Aorta (tissue), 5 donors: ENCODE measurements at regions not wholly inside any gene's neighbourhood (a gene's known extent, or its start where the extent isn't known, plus 50 kb on each side); places are given as distances from the start of the nearest gene placed in this dataset.

Experiments
- ATAC-seq: fragments of 200-7000 bp; cut with Tn5 transposase; one replicate; pipeline ENCODE4 v1.9.1; 2022; ENCODE audit warnings: moderate library complexity; ENCODE audit not compliant: low FRiP score
- DNase-seq, 2 donors: peaks; one replicate each; pipeline ENCODE4 v3.0.0-alpha.2; 2020
- H3K27ac ChIP-seq, 2 donors: one replicate each; pipeline ENCODE4 v1.5.1; 2013; ENCODE audit warnings: low read length in 2 of 2, mild to moderate bottlenecking in 2 of 2, moderate library complexity in 2 of 2, control low read depth in 1 of 2, inconsistent platforms in 1 of 2, low read depth in 1 of 2
- H3K27me3 ChIP-seq, 2 donors: one replicate each; pipeline ENCODE4 v1.6.1; 2013; ENCODE audit warnings: control low read depth in 1 of 2, low read length in 1 of 2, mild to moderate bottlenecking in 1 of 2, moderate library complexity in 1 of 2; ENCODE audit not compliant: insufficient read depth in 2 of 2, control insufficient read depth in 1 of 2
- H3K36me3 ChIP-seq, 2 donors: one replicate each; pipeline ENCODE4 v1.6.1; 2013; ENCODE audit warnings: control low read depth in 1 of 2, low read length in 1 of 2, mild to moderate bottlenecking in 1 of 2; ENCODE audit not compliant: insufficient read depth in 2 of 2, control insufficient read depth in 1 of 2
- H3K4me1 ChIP-seq, 2 donors: one replicate each; pipeline ENCODE4 v1.6.1; 2013; ENCODE audit warnings: low read length in 2 of 2, control low read depth in 1 of 2, mild to moderate bottlenecking in 1 of 2, moderate library complexity in 1 of 2; ENCODE audit not compliant: insufficient read depth in 2 of 2, control insufficient read depth in 1 of 2
- H3K4me3 ChIP-seq, 2 donors: one replicate each; pipeline ENCODE4 v1.5.1; 2013; ENCODE audit warnings: low read length in 2 of 2, control low read depth in 1 of 2, mild to moderate bottlenecking in 1 of 2
- H3K9me3 ChIP-seq: one replicate; pipeline ENCODE4 v1.6.1; 2013; ENCODE audit warnings: mild to moderate bottlenecking, low read length; ENCODE audit not compliant: control insufficient read depth
- WGBS, 2 donors: extraction: QIAGEN DNeasy Blood & Tissue Kit; methylation state at CpG; one replicate each; pipeline ENCODE4 v1.1.7; 2013; 5-methylcytosine and 5-hydroxymethylcytosine counted together
- intact Hi-C, 2 donors: fragments of 100-400 bp; cut with DNase I; formaldehyde crosslinking; loops; one replicate each; pipeline versions ENCODE4 v1.14.2 to v1.15.0; 2022
- donor health status: healthy with polysubstance abuse.
- donor health status: Bipolar disorder and iron deficiency.
- donor health status: DM: no; HTN: no; CAD: no.
- donor health status: DM: no; HTN: no; CAD: no.
- donor health status: DM: yes; HTN: yes; CAD: no.

DNA sequence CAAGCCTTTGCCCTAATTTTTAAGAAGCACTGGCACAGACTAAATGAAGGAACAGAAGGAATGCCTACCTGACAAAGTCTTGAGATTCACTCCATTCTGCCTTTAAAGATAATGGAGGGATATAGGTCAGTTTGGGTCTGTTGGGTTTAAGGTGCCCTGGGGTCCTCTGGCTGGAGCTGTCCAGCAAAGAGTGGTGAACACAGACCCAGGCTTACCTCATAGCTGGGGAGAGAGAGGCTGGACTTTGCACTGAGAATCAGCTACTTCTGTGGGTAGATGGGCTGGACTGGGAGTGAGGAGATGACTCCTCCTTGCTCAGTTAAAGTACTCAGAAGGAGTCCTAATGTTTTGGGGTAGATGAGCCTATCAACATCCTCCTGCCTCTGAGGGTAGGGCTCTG lies 64.4 kb upstream of the CXCR4 start:
- H3K4me1 ChIP-seq: no peaks in the 10 kb centered on the region
- DNase-seq (no peak), ATAC-seq (no peak)
- no peak overlapping the region for H3K4me3 ChIP-seq
- no peaks in the 10 kb centered on the region for H3K36me3 ChIP-seq
- H3K27ac ChIP-seq: no peak overlapping the region
- H3K9me3 ChIP-seq: peaks cover 4% of the 10 kb centered on the region
- no peaks in the 10 kb centered on the region for H3K27me3 ChIP-seq
- intact Hi-C loops: no loop called here

DNA sequence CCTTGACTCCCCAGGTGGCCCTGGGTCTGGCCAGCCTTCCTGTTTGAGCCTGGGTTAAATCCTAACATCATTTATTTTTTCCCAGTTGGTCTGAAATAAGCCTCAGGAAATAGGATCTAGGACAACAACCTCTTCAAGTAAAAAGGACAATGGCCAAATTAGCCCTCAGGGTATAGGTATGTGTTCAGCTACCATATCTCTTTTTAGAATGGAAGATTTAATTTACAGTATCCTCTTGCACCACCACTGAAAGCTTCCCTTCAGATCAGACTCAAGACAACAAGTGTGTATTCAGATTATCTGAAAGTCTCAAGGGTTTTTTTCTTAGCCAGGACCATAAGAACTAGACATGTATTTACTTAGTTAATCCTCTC lies 61.6 kb upstream of the CXCR4 start:
- no peaks in the 10 kb centered on the region for H3K36me3 ChIP-seq
- ATAC-seq (no peak), DNase-seq (no peak)
- intact Hi-C loops: no loop called here
- H3K4me1 ChIP-seq: no peaks in the 10 kb centered on the region
- H3K27me3 ChIP-seq: no peaks in the 10 kb centered on the region
- H3K27ac ChIP-seq: no peak overlapping the region
- no peak overlapping the region for H3K4me3 ChIP-seq
- H3K9me3 ChIP-seq: peaks cover 3% of the 10 kb centered on the region

DNA sequence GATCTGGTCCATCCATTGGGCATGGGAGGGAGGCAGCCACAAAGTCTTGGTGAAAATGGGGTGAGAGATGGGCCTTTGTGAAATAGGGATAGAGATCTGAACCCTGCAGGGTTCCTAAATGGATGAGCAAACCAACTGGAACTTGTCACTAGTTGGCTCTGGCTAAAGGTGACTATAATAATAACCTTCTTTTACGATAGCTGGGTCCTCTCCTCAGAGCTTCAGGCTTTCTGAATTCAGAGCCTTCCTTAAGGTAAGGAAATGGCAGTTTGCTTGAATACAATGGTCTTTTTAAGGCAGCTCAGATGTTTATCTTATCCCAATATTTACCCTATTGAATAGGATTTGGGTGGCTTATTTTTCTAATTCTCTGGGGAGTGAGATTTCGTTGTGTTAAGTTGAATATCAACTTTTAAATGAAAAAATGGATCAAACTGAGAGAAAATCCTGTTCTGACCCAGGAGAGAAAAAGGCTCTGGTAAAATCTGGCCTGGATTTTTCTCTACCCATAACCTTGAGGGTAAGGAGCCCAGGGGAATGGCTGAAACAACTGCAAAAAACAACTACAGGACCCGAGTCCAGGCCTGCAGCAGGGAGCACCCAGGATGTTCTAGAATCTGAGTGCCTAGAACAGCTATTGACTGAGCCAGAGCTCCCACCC lies 61.1 kb upstream of the CXCR4 start:
- Histone ChIP-seq H3K27me3 (no peaks in the 10 kb centered on the region), H3K9me3 (peaks cover 3% of the 10 kb centered on the region), H3K36me3 (no peaks in the 10 kb centered on the region), H3K4me1 (no peaks in the 10 kb centered on the region), H3K4me3 (no peak overlapping the region), H3K27ac (no peak overlapping the region)
- WGBS, 2 donors: 43 to 49% methylated on average over 3 of the region's 3 CpGs
- intact Hi-C loops: no loop called here
- ATAC-seq (no peak), DNase-seq (no peak)

DNA sequence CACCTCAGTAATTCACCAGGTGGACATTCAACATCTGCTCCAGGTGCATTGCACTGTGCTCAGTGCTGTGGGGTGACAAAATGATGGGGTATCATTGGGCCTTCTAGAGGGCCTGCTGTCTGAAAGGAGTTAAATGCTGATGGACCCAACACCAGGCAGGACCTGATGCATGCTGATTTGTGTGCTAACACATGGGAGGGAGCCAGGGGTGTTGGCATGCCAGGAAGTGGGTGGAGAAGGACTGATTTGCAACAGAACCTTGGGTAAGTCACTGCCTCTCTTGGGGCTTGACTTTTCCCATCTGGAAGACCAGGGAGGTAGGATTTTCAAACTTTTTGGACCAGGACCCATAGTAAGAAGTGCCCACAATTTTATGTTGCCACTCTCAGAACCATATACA lies 57.9 kb upstream of the CXCR4 start:
- Histone ChIP-seq H3K27ac (no peak overlapping the region), H3K4me1 (no peaks in the 10 kb centered on the region), H3K9me3 (peaks cover 1% of the 10 kb centered on the region), H3K27me3 (peaks cover 0 to 2% of the 10 kb centered on the region in 2 donors), H3K36me3 (no peaks in the 10 kb centered on the region), H3K4me3 (no peak overlapping the region)
- ATAC-seq (no peak), DNase-seq (no peak)
- intact Hi-C loops: no loop called here

DNA sequence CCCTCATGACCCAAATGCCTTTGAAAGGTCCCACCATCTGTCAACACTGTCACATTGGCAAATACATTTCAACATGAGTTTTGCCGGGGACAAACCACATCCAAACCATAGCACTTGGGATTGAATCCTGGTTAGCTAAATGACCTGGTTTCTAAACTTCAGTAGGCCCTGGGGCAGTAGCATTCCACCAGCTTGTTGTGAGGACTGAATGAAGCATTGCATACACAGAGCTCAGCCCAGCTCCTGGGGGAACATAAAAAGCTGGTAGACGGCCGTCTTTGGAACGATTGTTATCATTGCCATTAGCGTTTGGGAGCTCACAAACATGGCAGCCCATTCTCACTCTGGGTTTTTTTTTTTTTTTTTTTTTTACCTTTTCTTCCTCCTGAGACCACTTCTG lies 57.5 kb upstream of the CXCR4 start:
- intact Hi-C loops: no loop called here
- WGBS, 2 donors: 52 to 60% methylated on average over 5 of the region's 5 CpGs
- no peak for DNase-seq
- peaks cover 1% of the 10 kb centered on the region for H3K9me3 ChIP-seq
- peaks cover 0 to 2% of the 10 kb centered on the region in 2 donors for H3K27me3 ChIP-seq
- no peaks in the 10 kb centered on the region for H3K4me1 ChIP-seq
- no peaks in the 10 kb centered on the region for H3K36me3 ChIP-seq
- no peak overlapping the region for H3K4me3 ChIP-seq
- no peak for ATAC-seq
- no peak overlapping the region for H3K27ac ChIP-seq

DNA sequence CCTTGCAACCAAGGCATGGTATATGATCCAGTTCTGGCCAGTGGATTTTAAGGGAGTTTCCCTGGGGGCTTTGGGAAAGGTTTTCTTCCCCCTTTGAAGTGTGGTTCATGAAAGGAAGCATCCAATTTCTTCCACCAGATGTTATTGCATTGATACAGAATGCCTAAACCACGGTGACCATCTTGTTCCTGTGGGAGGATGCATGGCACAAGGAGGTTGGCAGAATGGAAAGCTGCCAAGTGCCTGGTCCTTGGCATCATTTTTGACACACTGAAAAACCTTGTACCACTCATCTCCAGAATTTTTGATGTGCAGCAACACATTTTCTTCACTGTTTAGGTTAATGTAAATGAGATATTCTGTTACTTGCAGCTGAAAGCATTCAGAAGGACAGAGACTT lies 55.2 kb upstream of the CXCR4 start:
- DNase-seq: no peak
- no peak for ATAC-seq
- 64 to 73% methylated on average over 1 of the region's 1 CpG for WGBS, 2 donors
- Histone ChIP-seq H3K4me1 (no peaks in the 10 kb centered on the region), H3K4me3 (no peak overlapping the region), H3K27ac (no peak overlapping the region), H3K36me3 (no peaks in the 10 kb centered on the region), H3K9me3 (no peaks in the 10 kb centered on the region), H3K27me3 (peaks cover 0 to 5% of the 10 kb centered on the region in 2 donors)
- intact Hi-C loops: no loop called here

DNA sequence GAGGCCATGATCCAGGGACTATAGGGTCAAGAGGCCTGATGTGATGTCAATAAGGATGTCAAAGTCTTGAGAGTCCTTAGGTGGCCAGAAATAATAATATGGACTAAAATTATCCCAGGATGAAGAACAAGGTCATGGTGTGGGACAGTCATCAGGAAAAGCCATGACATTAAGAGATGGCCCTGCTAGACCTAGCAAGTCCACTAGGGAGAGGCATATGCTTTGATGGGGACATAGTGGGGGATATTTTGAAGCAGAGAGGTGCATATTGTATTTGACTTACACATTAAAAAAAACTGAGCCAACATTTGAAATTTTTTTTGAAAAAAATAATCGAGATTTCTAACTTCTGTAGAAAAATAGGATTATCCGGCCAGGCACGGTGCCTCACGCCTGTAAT lies 53.3 kb upstream of the CXCR4 start:
- H3K27me3 ChIP-seq: peaks cover 0 to 9% of the 10 kb centered on the region in 2 donors
- H3K4me3 ChIP-seq: no peak overlapping the region
- no peaks in the 10 kb centered on the region for H3K4me1 ChIP-seq
- 89 to 91% methylated on average over 4 of the region's 4 CpGs for WGBS, 2 donors
- intact Hi-C loops: no loop called here
- DNase-seq (no peak), ATAC-seq (no peak)
- H3K9me3 ChIP-seq: no peaks in the 10 kb centered on the region
- no peak overlapping the region for H3K27ac ChIP-seq
- no peaks in the 10 kb centered on the region for H3K36me3 ChIP-seq

DNA sequence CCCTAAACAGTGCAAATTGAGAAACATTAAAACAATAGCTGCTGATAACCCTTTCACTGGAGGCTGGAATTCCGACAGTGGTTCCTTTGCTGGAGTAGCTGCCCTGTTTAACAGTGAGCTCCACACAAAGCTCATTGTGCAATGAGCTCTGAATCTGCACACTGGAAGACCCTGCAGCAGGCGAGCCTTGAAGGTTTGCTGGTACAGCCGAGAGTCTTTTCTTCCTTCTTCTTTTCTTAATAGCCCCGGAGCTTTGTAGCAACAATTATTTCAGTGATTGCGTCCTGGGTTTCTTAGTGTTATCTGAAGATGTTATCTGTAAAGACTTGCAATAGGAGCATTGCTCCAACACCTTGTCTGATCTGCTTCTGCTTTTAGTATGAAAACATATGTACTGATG lies 50.8 kb upstream of the CXCR4 start:
- H3K27ac ChIP-seq: no peak overlapping the region
- 47 to 50% methylated on average over 5 of the region's 5 CpGs for WGBS, 2 donors
- no peak for DNase-seq
- H3K36me3 ChIP-seq: no peaks in the 10 kb centered on the region
- no peaks in the 10 kb centered on the region for H3K4me1 ChIP-seq
- ATAC-seq: no peak
- H3K9me3 ChIP-seq: no peaks in the 10 kb centered on the region
- H3K4me3 ChIP-seq: no peak overlapping the region
- peaks cover 0 to 9% of the 10 kb centered on the region in 2 donors for H3K27me3 ChIP-seq
- intact Hi-C loops: no loop called here

DNA sequence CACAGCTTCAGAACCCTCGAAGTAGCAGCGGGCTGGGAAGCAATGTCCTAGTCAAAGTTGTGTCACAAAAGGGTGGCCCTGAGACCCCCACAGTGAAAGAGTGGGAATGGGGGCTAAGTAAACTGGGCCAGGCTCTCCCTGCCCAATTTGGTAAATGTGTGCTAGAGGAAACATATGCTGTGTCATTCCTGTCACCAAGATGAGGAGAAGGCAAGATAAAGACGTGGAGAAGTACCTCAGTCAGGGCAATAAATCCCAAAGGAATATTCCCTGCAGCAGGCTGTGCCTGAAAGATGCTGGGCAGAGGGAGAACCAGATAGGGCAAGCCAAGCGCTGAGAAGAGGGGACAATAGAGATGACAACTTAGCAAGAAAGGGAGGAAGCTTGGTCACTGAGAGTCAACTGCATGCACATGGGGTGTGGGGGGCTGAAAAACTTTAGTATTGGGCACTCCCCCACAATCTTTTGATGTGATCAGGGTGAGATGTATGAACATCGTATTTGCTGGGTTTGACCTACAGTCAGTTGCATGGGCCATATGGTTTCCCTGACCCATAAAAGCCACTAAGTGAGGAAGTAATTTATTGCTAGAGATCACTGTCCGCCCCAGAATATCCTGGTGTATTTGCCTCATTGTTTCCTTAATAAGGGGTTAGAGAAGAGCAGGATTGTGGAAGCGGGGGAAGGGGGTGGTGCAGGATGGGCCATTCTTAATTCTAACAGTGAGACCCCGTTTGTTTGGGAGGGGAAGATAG lies 49.9 kb upstream of the CXCR4 start:
- WGBS, 2 donors: 19 to 32% methylated on average over 8 of the region's 8 CpGs
- Histone ChIP-seq H3K4me3 (no peak overlapping the region), H3K36me3 (no peaks in the 10 kb centered on the region), H3K9me3 (no peaks in the 10 kb centered on the region), H3K27ac (no peak overlapping the region), H3K4me1 (no peaks in the 10 kb centered on the region), H3K27me3 (peaks cover 0 to 6% of the 10 kb centered on the region in 2 donors)
- intact Hi-C loops: no loop called here
- DNase-seq (no peak), ATAC-seq (no peak)
